GM18870 (cell line): ENCODE measurements at regions not wholly inside any gene's neighbourhood (a gene's known extent, or its start where the extent isn't known, plus 50 kb on each side); places are given as distances from the start of the nearest gene placed in this dataset.

Experiments used
- ATAC-seq: cut with Tn5 transposase; IDR thresholded peaks from one replicate; pipeline ENCODE4 v1.9.1; 2021; ENCODE audit warnings: moderate library complexity; ENCODE audit not compliant: unreplicated experiment

GRCh38 chr7:32347244-32347828, 142.8 kb downstream of the LSM5 start:
- no peak for ATAC-seq

- no peak for ATAC-seq
Observed at GRCh38 chr7:32346253-32346652, 143.9 kb downstream of the LSM5 start.

GRCh38 chr7:32336726-32337125, 153.5 kb downstream of the LSM5 start:
- ATAC-seq = no peak

GRCh38 chr7:32335107-32335506, 155.1 kb downstream of the LSM5 start:
- ATAC-seq = no peak

GRCh38 chr7:32330602-32331001, 159.6 kb downstream of the LSM5 start:
- ATAC-seq = no peak

- no peak for ATAC-seq
Observed at GRCh38 chr7:32326078-32326477, 164.1 kb downstream of the LSM5 start.

- ATAC-seq = no peak
Observed at GRCh38 chr7:32323712-32324111, 166.5 kb downstream of the LSM5 start.

- ATAC-seq = no peak
Observed at GRCh38 chr7:32319012-32319382, 171.2 kb downstream of the LSM5 start.

GRCh38 chr7:32318300-32319011, 171.7 kb downstream of the LSM5 start:
- no peak for ATAC-seq

- no peak for ATAC-seq
Observed at GRCh38 chr7:32316839-32317238, 173.3 kb downstream of the LSM5 start.

- ATAC-seq = no peak
Observed at GRCh38 chr7:32314761-32315160, 175.4 kb downstream of the LSM5 start.

- ATAC-seq = no peak
Observed at GRCh38 chr7:32301427-32301826, 188.8 kb downstream of the LSM5 start.

- no peak for ATAC-seq
Observed at GRCh38 chr7:32299133-32299702, 191.0 kb downstream of the LSM5 start.

- ATAC-seq = no peak
Observed at GRCh38 chr7:32298408-32299132, 191.6 kb downstream of the LSM5 start.

GRCh38 chr7:32293833-32294232, 196.3 kb downstream of the LSM5 start:
- no peak for ATAC-seq

GRCh38 chr7:32289651-32290414, 200.3 kb downstream of the LSM5 start:
- no peak for ATAC-seq

- ATAC-seq = no peak
Observed at GRCh38 chr7:32285698-32286097, 204.5 kb downstream of the LSM5 start.

GRCh38 chr7:32283546-32283945, 206.6 kb downstream of the LSM5 start:
- ATAC-seq = no peak

GRCh38 chr7:32279500-32279899, 209.3 kb upstream of the PDE1C start:
- ATAC-seq = no peak

GRCh38 chr7:32275216-32276009, 205.2 kb upstream of the PDE1C start:
- peak; percentile 70 for ATAC-seq
